K562 (cell line): ENCODE measurements at regions not wholly inside any gene's neighbourhood (a gene's known extent, or its start where the extent isn't known, plus 50 kb on each side); places are given as distances from the start of the nearest gene placed in this dataset.
A peak's percentile ranks its signal among the peaks of the same experiment; 100 is the strongest.

Experiments used
- BCOR ChIP-seq: fragments of 450-650 bp; IDR thresholded peaks from 2 replicates; pipeline ENCODE4 v1.6.1; 2016
- CXXC5 ChIP-seq: fragments of 250-450 bp; sonication (Bioruptor Pico); IDR thresholded peaks from 2 replicates; pipeline ENCODE4 v1.8.0; 2022; ENCODE audit warnings: inconsistent platforms, mild to moderate bottlenecking, moderate library complexity
- EZH2 ChIP-seq: IDR thresholded peaks from 2 replicates; pipeline ENCODE4 v1.6.1; 2012; ENCODE audit warnings: low read depth, mild to moderate bottlenecking, inconsistent platforms, low read length, borderline replicate concordance
- FOXJ2 ChIP-seq: fragments of 200-800 bp; sonication (Bioruptor generic); IDR thresholded peaks from 2 replicates; pipeline ENCODE4 v1.6.1; 2016; ENCODE audit warnings: missing genetic modification characterization, missing compliant biosample characterization
- GTF3C2 ChIP-seq: IDR thresholded peaks from 3 replicates; pipeline ENCODE4 v1.6.1; 2011; ENCODE audit warnings: borderline replicate concordance, mild to moderate bottlenecking, moderate library complexity; ENCODE audit not compliant: insufficient read length; ENCODE audit errors: extremely low read depth
- JUN ChIP-seq, 2 experiments: sonication (generic) in 1 of 2; formaldehyde crosslinking in 1 of 2; IDR thresholded peaks; 2 replicates each; pipeline versions ENCODE4 v1.6.1 to v1.8.0; 2012 to 2022; ENCODE audit warnings: borderline replicate concordance in 2 of 2, mild to moderate bottlenecking in 2 of 2, improper control_type of control experiment in 1 of 2, low read depth in 1 of 2, low read length in 1 of 2, missing genetic modification reagents in 1 of 2
- KLF6 ChIP-seq: fragments of 250-450 bp; sonication (Bioruptor Pico); IDR thresholded peaks from 2 replicates; pipeline ENCODE4 v1.4.0; 2020; ENCODE audit warnings: mild to moderate bottlenecking, moderate library complexity, borderline replicate concordance
- NR2C2 ChIP-seq, 2 experiments: fragments of 200-800 bp in 1 of 2; sonication (Bioruptor generic) in 1 of 2; sonication (generic) in 1 of 2; formaldehyde crosslinking in 1 of 2; IDR thresholded peaks; 2 replicates each; pipeline versions ENCODE4 v1.6.1 to v1.8.0; 2016 to 2022; ENCODE audit warnings: mild to moderate bottlenecking in 1 of 2, missing compliant biosample characterization in 1 of 2, missing genetic modification characterization in 1 of 2, missing genetic modification reagents in 1 of 2
- PHF21A ChIP-seq: fragments of 450-650 bp; IDR thresholded peaks from 2 replicates; pipeline ENCODE4 v1.6.1; 2017; ENCODE audit warnings: low read depth, borderline replicate concordance
- PREB ChIP-seq: sonication (generic); formaldehyde crosslinking; IDR thresholded peaks from 2 replicates; pipeline ENCODE4 v1.8.1; 2023; ENCODE audit warnings: mild to moderate bottlenecking, missing genetic modification reagents
- PTRF ChIP-seq: fragments of 450-650 bp; IDR thresholded peaks from 2 replicates; pipeline ENCODE4 v1.6.1; 2016; ENCODE audit warnings: mild to moderate bottlenecking, missing genetic modification characterization, missing compliant biosample characterization
- SMARCB1 ChIP-seq: IDR thresholded peaks from 2 replicates; pipeline ENCODE4 v1.6.1; 2011; ENCODE audit warnings: improper control_type of control experiment, low read depth; ENCODE audit not compliant: insufficient read length
- SOX6 ChIP-seq: fragments of 450-650 bp; IDR thresholded peaks from 2 replicates; pipeline ENCODE4 v1.6.1; 2014; ENCODE audit warnings: mild to moderate bottlenecking
- SRSF7 ChIP-seq: fragments of 200-400 bp; formaldehyde crosslinking; optimal IDR thresholded peaks from 2 replicates; pipeline ENCODE3; 2017; ENCODE audit warnings: mild to moderate bottlenecking, low read depth, low read length
- TAL1 ChIP-seq: fragments of 450-650 bp; IDR thresholded peaks from 2 replicates; pipeline ENCODE4 v1.6.1; 2016; ENCODE audit warnings: mild to moderate bottlenecking
- TFAM ChIP-seq: fragments of 250-450 bp; sonication (Bioruptor Pico); conservative IDR thresholded peaks from 2 replicates; pipeline ENCODE4 v1.5.0; 2021; ENCODE audit warnings: mild to moderate bottlenecking, moderate library complexity
- ZBTB7A ChIP-seq: IDR thresholded peaks from 2 replicates; pipeline ENCODE4 v1.6.1; 2011; ENCODE audit warnings: low read depth, mild to moderate bottlenecking, low read length, moderate library complexity, borderline replicate concordance; ENCODE audit not compliant: control insufficient read depth
- ZBTB9 ChIP-seq: fragments of 450-650 bp; formaldehyde crosslinking; IDR thresholded peaks from 2 replicates; pipeline ENCODE4 v1.4.0; 2020; ENCODE audit warnings: mild to moderate bottlenecking, moderate library complexity
- ZNF354B ChIP-seq: fragments of 250-450 bp; sonication (Bioruptor Pico); IDR thresholded peaks from 2 replicates; pipeline ENCODE4 v1.4.0; 2020
- ZNF511 ChIP-seq: sonication (generic); formaldehyde crosslinking; IDR thresholded peaks from 2 replicates; pipeline ENCODE4 v1.8.0; 2022; ENCODE audit warnings: mild to moderate bottlenecking, missing genetic modification reagents
- ZNF740 ChIP-seq, 3 experiments: fragments of 200-800 bp in 1 of 3; sonication (Bioruptor generic) in 1 of 3; sonication (generic) in 1 of 3; formaldehyde crosslinking in 1 of 3; IDR thresholded peaks; 2 replicates each; pipeline versions ENCODE4 v1.6.1 to v1.8.0; 2016 to 2022; ENCODE audit warnings: mild to moderate bottlenecking in 2 of 3, missing compliant biosample characterization in 2 of 3, missing genetic modification characterization in 2 of 3, missing genetic modification reagents in 1 of 3

- TF ChIP-seq GTF3C2 (no peak), TAL1 (no peak), BCOR (no peak), ZNF511 (CRISPR knock-in tag) (no peak), SOX6 (0 out of 2 replicates have a peak, but pooled peaks have one; percentile 11), SRSF7 (no peak), NR2C2 (CRISPR knock-in tag; IDR thresholded peaks at IDR 0.05) (no peak), NR2C2 (tag; IDR thresholded peaks at IDR 0.05) (peak; percentile 40; the same call in 1 of the 2 replicates), FOXJ2 (tag) (0 out of 2 replicates have a peak, but pooled peaks have one; percentile 23), ZBTB7A (no peak), KLF6 (CRISPR knock-in tag) (no peak), ZNF740 (CRISPR knock-in tag; IDR thresholded peaks at IDR 0.05) (no peak), ZNF740 (tag; IDR thresholded peaks at IDR 0.05) (no peak), PREB (CRISPR knock-in tag) (no peak), EZH2 (no peak), JUN (IDR thresholded peaks at IDR 0.05; ENCODE audit: borderline replicate concordance, low read depth, low read length) (peak; percentile 88), JUN (CRISPR knock-in tag; IDR thresholded peaks at IDR 0.05; ENCODE audit: borderline replicate concordance) (no peak), PHF21A (no peak), SMARCB1 (no peak), ZNF354B (CRISPR knock-in tag) (no peak), ZBTB9 (CRISPR knock-in tag) (no peak), TFAM (CRISPR knock-in tag) (no peak), PTRF (tag) (no peak), CXXC5 (peak; percentile 44)
Observed at GRCh38 chr2:58606799-58607198, 365.7 kb upstream of the FANCL start (continued).
